IMR-90 (cell line): ENCODE measurements at regions not wholly inside any gene's neighbourhood (a gene's known extent, or its start where the extent isn't known, plus 50 kb on each side); places are given as distances from the start of the nearest gene placed in this dataset.

Experiments used
- ATAC-seq: fragments of 200-7000 bp; cut with Tn5 transposase; 2 replicates; pipeline ENCODE4 v1.9.1; 2020; ENCODE audit warnings: low read depth, mild to moderate bottlenecking, moderate library complexity
- BruUV-seq: library from RNA; stranded (reverse); fragments of 400-500 nt; replicated peaks from 2 replicates; lab custom pipeline; 2021; lab: Mats Ljungman, UMichigan
- CTCF ChIA-PET: fragments of 300-600 bp; formaldehyde crosslinking; extraction: SDS; loops from one replicate; lab custom pipeline; 2021; ENCODE audit warnings: antibody characterized with exemption; lab: Yijun Ruan, JAX
- POLR2A ChIA-PET: fragments of 300-600 bp; sonication (Branson Sonifier 250); formaldehyde crosslinking; loops from one replicate; lab custom pipeline; 2022; ENCODE audit warnings: antibody characterized with exemption; ENCODE audit not compliant: unreplicated experiment; lab: Charles Lee
- DNase-seq: peaks from one replicate; pipeline ENCODE4 v3.0.0; 2013
- H2AFZ ChIP-seq: replicated peaks from 2 replicates; pipeline ENCODE3; 2013; ENCODE audit warnings: low read length, mild to moderate bottlenecking; ENCODE audit not compliant: poor library complexity
- H2AK5ac ChIP-seq: 2 replicates; pipeline ENCODE4 v1.6.1; 2013; ENCODE audit warnings: low read depth, low read length, inconsistent platforms
- H2AK9ac ChIP-seq: replicated peaks from 2 replicates; pipeline ENCODE3; 2013; ENCODE audit warnings: mild to moderate bottlenecking, low read depth, low read length, moderate library complexity; ENCODE audit not compliant: poor library complexity
- H2BK120ac ChIP-seq: 2 replicates; pipeline ENCODE4 v1.6.1; 2013; ENCODE audit warnings: low read depth, low read length, inconsistent platforms
- H2BK15ac ChIP-seq: 3 replicates; pipeline ENCODE4 v1.6.1; 2013; ENCODE audit warnings: low read depth, low read length, inconsistent platforms
- H2BK20ac ChIP-seq: 2 replicates; pipeline ENCODE4 v1.6.1; 2013; ENCODE audit warnings: low read depth, mild to moderate bottlenecking, inconsistent platforms, low read length, moderate library complexity
- H2BK5ac ChIP-seq: 2 replicates; pipeline ENCODE4 v1.6.1; 2013; ENCODE audit warnings: mild to moderate bottlenecking, low read depth, low read length, inconsistent platforms; ENCODE audit not compliant: poor library complexity, severe bottlenecking
- H3K14ac ChIP-seq: replicated peaks from 2 replicates; pipeline ENCODE4 v1.6.1; 2013; ENCODE audit warnings: low read depth, low read length, inconsistent platforms
- H3K18ac ChIP-seq: 2 replicates; pipeline ENCODE4 v1.6.1; 2013; ENCODE audit warnings: low read depth, low read length, control low read depth
- H3K23ac ChIP-seq: 2 replicates; pipeline ENCODE4 v1.6.1; 2013; ENCODE audit warnings: low read depth, low read length, inconsistent platforms
- H3K27ac ChIP-seq: 2 replicates; pipeline ENCODE4 v1.5.1; 2013; ENCODE audit warnings: mild to moderate bottlenecking, control low read depth, low read length; ENCODE audit not compliant: insufficient read depth
- H3K27me3 ChIP-seq: 2 replicates; pipeline ENCODE4 v1.6.1; 2013; ENCODE audit warnings: low read length; ENCODE audit not compliant: control insufficient read depth, insufficient read depth
- H3K36me3 ChIP-seq: 2 replicates; pipeline ENCODE4 v1.6.1; 2013; ENCODE audit warnings: low read length, mixed read lengths; ENCODE audit not compliant: control insufficient read depth, insufficient read depth
- H3K4ac ChIP-seq: 2 replicates; pipeline ENCODE4 v1.6.1; 2013; ENCODE audit warnings: low read depth, low read length, inconsistent platforms
- H3K4me1 ChIP-seq: 2 replicates; pipeline ENCODE4 v1.6.1; 2013; ENCODE audit warnings: low read length, mixed read lengths; ENCODE audit not compliant: control insufficient read depth, insufficient read depth
- H3K4me2 ChIP-seq: 2 replicates; pipeline ENCODE4 v1.6.1; 2013; ENCODE audit warnings: low read depth, mild to moderate bottlenecking, control low read depth, low read length, moderate library complexity
- H3K4me3 ChIP-seq: 2 replicates; pipeline ENCODE4 v1.5.1; 2013; ENCODE audit warnings: low read depth, mild to moderate bottlenecking, control low read depth, low read length, moderate library complexity; ENCODE audit not compliant: insufficient read depth
- H3K56ac ChIP-seq: 2 replicates; pipeline ENCODE4 v1.6.1; 2013; ENCODE audit warnings: low read length, inconsistent platforms; ENCODE audit not compliant: insufficient read depth; ENCODE audit errors: extremely low read depth
- H3K79me1 ChIP-seq, 2 experiments: 2 replicates each; pipeline ENCODE4 v1.6.1; 2013; ENCODE audit warnings: low read length in 2 of 2, inconsistent platforms in 1 of 2, low read depth in 1 of 2
- H3K9ac ChIP-seq: 2 replicates; pipeline ENCODE4 v1.6.1; 2013; ENCODE audit warnings: low read depth, low read length, control low read depth
- H3K9me1 ChIP-seq: 2 replicates; pipeline ENCODE4 v1.6.1; 2013; ENCODE audit warnings: low read length, inconsistent platforms; ENCODE audit not compliant: insufficient read depth
- H3K9me3 ChIP-seq: 2 replicates; pipeline ENCODE4 v1.6.1; 2013; ENCODE audit warnings: low read length; ENCODE audit not compliant: control insufficient read depth, insufficient read depth
- H4K20me1 ChIP-seq: 2 replicates; pipeline ENCODE4 v1.6.1; 2013; ENCODE audit warnings: low read length, inconsistent platforms; ENCODE audit not compliant: insufficient read depth
- H4K5ac ChIP-seq: 2 replicates; pipeline ENCODE4 v1.6.1; 2013; ENCODE audit warnings: mild to moderate bottlenecking, low read depth, low read length, control low read depth
- H4K8ac ChIP-seq, 2 experiments: 2 replicates each; pipeline ENCODE4 v1.6.1; 2013; ENCODE audit warnings: low read depth in 2 of 2, low read length in 2 of 2, control low read depth in 1 of 2, inconsistent platforms in 1 of 2
- H4K91ac ChIP-seq: 2 replicates; pipeline ENCODE4 v1.6.1; 2013; ENCODE audit warnings: low read depth, low read length, inconsistent platforms; ENCODE audit not compliant: insufficient read depth
- BHLHE40 ChIP-seq: fragments of 150-350 bp; IDR thresholded peaks from 2 replicates; pipeline ENCODE4 v1.6.1; 2016; ENCODE audit warnings: mild to moderate bottlenecking, low read depth, low read length
- CEBPB ChIP-seq: IDR thresholded peaks from 2 replicates; pipeline ENCODE4 v1.6.1; 2012; ENCODE audit warnings: low read depth, low read length, improper control_type of control experiment
- CHD1 ChIP-seq: IDR thresholded peaks from 2 replicates; pipeline ENCODE4 v1.6.1; 2012; ENCODE audit warnings: low read depth, low read length, improper control_type of control experiment
- FOS ChIP-seq: fragments of 150-350 bp; IDR thresholded peaks from 2 replicates; pipeline ENCODE4 v1.6.1; 2016; ENCODE audit warnings: low read depth, low read length
- MAZ ChIP-seq: IDR thresholded peaks from 2 replicates; pipeline ENCODE4 v1.6.1; 2012; ENCODE audit warnings: low read depth, mild to moderate bottlenecking, low read length, improper control_type of control experiment, moderate library complexity, borderline replicate concordance
- POLR2A ChIP-seq: IDR thresholded peaks from 2 replicates; pipeline ENCODE4 v1.6.1; 2012; ENCODE audit warnings: mild to moderate bottlenecking, low read depth, low read length
- RAD21 ChIP-seq: IDR thresholded peaks from 2 replicates; pipeline ENCODE4 v1.6.1; 2012; ENCODE audit warnings: low read length, improper control_type of control experiment
- SMC3 ChIP-seq: fragments of 150-350 bp; IDR thresholded peaks from 2 replicates; pipeline ENCODE4 v1.6.1; 2016; ENCODE audit warnings: low read depth, mild to moderate bottlenecking, antibody characterized with exemption, low read length, moderate library complexity
- WGBS, 2 experiments: methylation state at CpG; one replicate each; pipeline versions ENCODE4 v1.1.5 to v1.1.7; 2013; ENCODE audit warnings: missing lambda C conversion rate in 2 of 2; ENCODE audit not compliant: insufficient read length in 1 of 2; ENCODE audit errors: extremely low coverage in 2 of 2; 5-methylcytosine and 5-hydroxymethylcytosine counted together
- dilution Hi-C: fragments of 300-500 bp; cut with HindIII; formaldehyde crosslinking; loops from one replicate; pipeline ENCODE4 v1.14.3; 2018; ENCODE audit warnings: low sequenced_read_pairs; ENCODE audit not compliant: unreplicated experiment
- in situ Hi-C: fragments of 300-500 bp; cut with MboI; formaldehyde crosslinking; loops from 3 replicates; pipeline ENCODE4 v1.14.3; 2019; ENCODE audit warnings: low sequenced_read_pairs, inconsistent platforms, mixed read lengths
- intact Hi-C: fragments of 100-400 bp; cut with micrococcal nuclease; formaldehyde crosslinking; loops from 2 replicates; pipeline ENCODE4 v1.10.0; 2022
- TF ChIP-seq, protein P1 (sequence below): fragments of 150-350 bp; IDR thresholded peaks from 2 replicates; pipeline ENCODE4 v1.6.1; 2016; ENCODE audit warnings: low read depth, mild to moderate bottlenecking, low read length, moderate library complexity, borderline replicate concordance
- TF ChIP-seq, protein P2 (sequence below): conservative IDR thresholded peaks from 2 replicates; pipeline ENCODE4 v1.5.1; 2012; ENCODE audit warnings: mild to moderate bottlenecking, low read depth, low read length, improper control_type of control experiment
- TF ChIP-seq, protein P3 (sequence below): fragments of 150-350 bp; IDR thresholded peaks from 2 replicates; pipeline ENCODE4 v1.6.1; 2017; ENCODE audit warnings: mild to moderate bottlenecking, antibody characterized with exemption, low read length, low read depth

DNA sequence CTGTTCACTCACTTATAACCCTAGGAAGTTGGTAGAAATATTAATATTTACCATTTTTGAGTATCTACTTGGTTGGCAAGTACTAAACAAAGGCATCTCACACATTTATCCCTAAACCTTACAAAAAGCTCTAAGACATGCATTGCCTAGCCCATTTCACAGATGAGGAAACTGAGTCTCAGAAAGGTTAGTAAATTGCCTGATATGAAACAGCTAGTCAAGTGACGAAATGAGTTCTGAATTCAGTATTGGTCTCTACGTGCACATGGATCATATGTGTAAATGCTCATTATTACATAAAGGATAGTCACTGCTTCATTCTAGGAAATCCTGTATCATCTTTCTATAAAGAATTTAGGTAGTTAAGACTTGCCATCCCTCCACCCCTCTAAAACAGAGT lies 105.1 kb downstream of the BARHL2 start:
- Histone ChIP-seq H2BK5ac (no peak overlapping the region), H3K9ac (no peak overlapping the region), H3K36me3 (no peaks in the 10 kb centered on the region), H3K14ac (no peak overlapping the region), H3K27me3 (no peaks in the 10 kb centered on the region), H3K27ac (no peak overlapping the region), H4K20me1 (no peaks in the 10 kb centered on the region), H3K79me1 (no peaks in the 10 kb centered on the region), H2BK15ac (no peak overlapping the region), H4K91ac (no peak overlapping the region), H2BK20ac (no peak overlapping the region), H2AK5ac (no peak overlapping the region), H3K4me2 (no peak overlapping the region), H3K9me3 (no peaks in the 10 kb centered on the region), H3K18ac (no peak overlapping the region), H3K4ac (no peak overlapping the region), H2AFZ (no peak overlapping the region), H3K56ac (no peak overlapping the region), H2BK120ac (no peak overlapping the region), H3K9me1 (no peaks in the 10 kb centered on the region), H3K23ac (no peak overlapping the region), H3K4me1 (no peaks in the 10 kb centered on the region), H4K5ac (no peak overlapping the region), H2AK9ac (no peak overlapping the region), H4K8ac (no peak overlapping the region), H3K4me3 (no peak overlapping the region)
- TF ChIP-seq, protein P1, sequence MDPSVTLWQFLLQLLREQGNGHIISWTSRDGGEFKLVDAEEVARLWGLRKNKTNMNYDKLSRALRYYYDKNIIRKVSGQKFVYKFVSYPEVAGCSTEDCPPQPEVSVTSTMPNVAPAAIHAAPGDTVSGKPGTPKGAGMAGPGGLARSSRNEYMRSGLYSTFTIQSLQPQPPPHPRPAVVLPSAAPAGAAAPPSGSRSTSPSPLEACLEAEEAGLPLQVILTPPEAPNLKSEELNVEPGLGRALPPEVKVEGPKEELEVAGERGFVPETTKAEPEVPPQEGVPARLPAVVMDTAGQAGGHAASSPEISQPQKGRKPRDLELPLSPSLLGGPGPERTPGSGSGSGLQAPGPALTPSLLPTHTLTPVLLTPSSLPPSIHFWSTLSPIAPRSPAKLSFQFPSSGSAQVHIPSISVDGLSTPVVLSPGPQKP = no peak
- TF ChIP-seq SMC3 (no peak), RAD21 (no peak), MAZ (no peak), BHLHE40 (no peak), POLR2A (no peak), FOS (no peak), CHD1 (no peak), CEBPB (no peak)
- TF ChIP-seq, protein P2, sequence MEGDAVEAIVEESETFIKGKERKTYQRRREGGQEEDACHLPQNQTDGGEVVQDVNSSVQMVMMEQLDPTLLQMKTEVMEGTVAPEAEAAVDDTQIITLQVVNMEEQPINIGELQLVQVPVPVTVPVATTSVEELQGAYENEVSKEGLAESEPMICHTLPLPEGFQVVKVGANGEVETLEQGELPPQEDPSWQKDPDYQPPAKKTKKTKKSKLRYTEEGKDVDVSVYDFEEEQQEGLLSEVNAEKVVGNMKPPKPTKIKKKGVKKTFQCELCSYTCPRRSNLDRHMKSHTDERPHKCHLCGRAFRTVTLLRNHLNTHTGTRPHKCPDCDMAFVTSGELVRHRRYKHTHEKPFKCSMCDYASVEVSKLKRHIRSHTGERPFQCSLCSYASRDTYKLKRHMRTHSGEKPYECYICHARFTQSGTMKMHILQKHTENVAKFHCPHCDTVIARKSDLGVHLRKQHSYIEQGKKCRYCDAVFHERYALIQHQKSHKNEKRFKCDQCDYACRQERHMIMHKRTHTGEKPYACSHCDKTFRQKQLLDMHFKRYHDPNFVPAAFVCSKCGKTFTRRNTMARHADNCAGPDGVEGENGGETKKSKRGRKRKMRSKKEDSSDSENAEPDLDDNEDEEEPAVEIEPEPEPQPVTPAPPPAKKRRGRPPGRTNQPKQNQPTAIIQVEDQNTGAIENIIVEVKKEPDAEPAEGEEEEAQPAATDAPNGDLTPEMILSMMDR = no peak
- TF ChIP-seq, protein P3, sequence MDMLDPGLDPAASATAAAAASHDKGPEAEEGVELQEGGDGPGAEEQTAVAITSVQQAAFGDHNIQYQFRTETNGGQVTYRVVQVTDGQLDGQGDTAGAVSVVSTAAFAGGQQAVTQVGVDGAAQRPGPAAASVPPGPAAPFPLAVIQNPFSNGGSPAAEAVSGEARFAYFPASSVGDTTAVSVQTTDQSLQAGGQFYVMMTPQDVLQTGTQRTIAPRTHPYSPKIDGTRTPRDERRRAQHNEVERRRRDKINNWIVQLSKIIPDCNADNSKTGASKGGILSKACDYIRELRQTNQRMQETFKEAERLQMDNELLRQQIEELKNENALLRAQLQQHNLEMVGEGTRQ = no peak
- no peak for ATAC-seq
- no peak for DNase-seq
- ChIA-PET CTCF (interaction anchor here (0.7 kb wide), 1 partner anchor 22 kb away, joined by 3 read pairs; no protein-coding TSS in a partner anchor), POLR2A (no interaction called here)
- BruUV-seq = no TSS peak
- dilution Hi-C loops (no loop called here), intact Hi-C loops (no loop called here), in situ Hi-C loops (no loop called here)
- no CpG with 5 or more reads among the region's 2 CpGs for WGBS, 2 experiments
